Left lung (tissue), 4 donors: ENCODE measurements at regions not wholly inside any gene's neighbourhood (a gene's known extent, or its start where the extent isn't known, plus 50 kb on each side); places are given as distances from the start of the nearest gene placed in this dataset.

Source experiments
- ATAC-seq: fragments of 200-7000 bp; cut with Tn5 transposase; one replicate; pipeline ENCODE4 v1.9.1; 2020; ENCODE audit warnings: moderate library complexity
- DNase-seq, 4 donors: peaks; one replicate each; pipeline ENCODE4 v3.0.0-alpha.2; 2013 to 2020
- H3K27ac ChIP-seq, 2 donors: fragments of 200-600 bp; sonication (generic) in 1 of 2; one replicate each; pipeline versions ENCODE4 v1.5.0 to v1.8.0; 2020 to 2021
- H3K27me3 ChIP-seq, 2 donors: fragments of 200-600 bp; sonication (generic) in 1 of 2; one replicate each; pipeline versions ENCODE4 v1.5.0 to v1.8.0; 2020 to 2021
- H3K36me3 ChIP-seq, 2 donors: fragments of 200-600 bp; sonication (generic) in 1 of 2; one replicate each; pipeline versions ENCODE4 v1.5.0 to v1.8.0; 2020 to 2021
- H3K4me1 ChIP-seq, 2 donors: fragments of 200-600 bp; one replicate each; pipeline ENCODE4 v1.8.0; 2021
- H3K4me3 ChIP-seq, 2 donors: fragments of 200-600 bp; sonication (generic) in 1 of 2; one replicate each; pipeline versions ENCODE4 v1.5.0 to v1.8.0; 2020 to 2021; ENCODE audit warnings: mild to moderate bottlenecking in 1 of 2
- H3K9me3 ChIP-seq, 2 donors: fragments of 200-600 bp; sonication (generic) in 1 of 2; one replicate each; pipeline versions ENCODE4 v1.5.0 to v1.8.0; 2020 to 2021
- intact Hi-C, 2 donors: fragments of 100-400 bp; cut with DNase I; formaldehyde crosslinking; loops; one replicate each; pipeline versions ENCODE4 v1.11.2 to v1.14.2; 2022
- TF ChIP-seq, protein P1 (sequence below), 2 donors: fragments of 200-600 bp; sonication (generic) in 1 of 2; IDR thresholded peaks; one replicate each; pipeline versions ENCODE4 v1.5.0 to v1.8.0; 2021; ENCODE audit warnings: antibody characterized with exemption in 2 of 2
- donor health status: DM: no; HTN: yes; CAD: no.
- donor health status: DM: no; HTN: no; CAD: no.

DNA sequence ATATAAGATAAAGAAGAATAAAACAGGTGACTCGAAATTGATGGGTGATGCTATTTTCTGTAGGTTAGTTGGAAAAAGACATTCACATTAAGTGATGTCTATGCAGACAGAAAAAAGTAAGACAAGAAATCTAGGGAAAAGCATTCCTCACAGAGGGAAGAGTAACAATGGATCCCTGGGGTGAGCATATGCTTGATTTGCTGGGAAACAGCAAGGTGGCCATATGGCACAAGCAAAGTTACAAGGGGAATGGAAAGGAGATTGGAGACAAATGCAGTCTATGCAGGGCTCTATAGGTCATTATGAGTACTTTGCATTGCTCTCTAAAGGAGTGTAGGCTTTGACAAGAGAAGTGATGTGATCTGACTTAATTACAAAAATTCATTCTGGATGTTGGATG lies 90.9 kb upstream of the ZNF804B start:
- intact Hi-C loops: no loop called here
- Histone ChIP-seq H3K9me3 (no peaks in the 10 kb centered on the region), H3K4me1 (no peaks in the 10 kb centered on the region), H3K27me3 (no peaks in the 10 kb centered on the region), H3K4me3 (no peak overlapping the region), H3K27ac (no peak overlapping the region), H3K36me3 (no peaks in the 10 kb centered on the region)
- TF ChIP-seq, protein P1, sequence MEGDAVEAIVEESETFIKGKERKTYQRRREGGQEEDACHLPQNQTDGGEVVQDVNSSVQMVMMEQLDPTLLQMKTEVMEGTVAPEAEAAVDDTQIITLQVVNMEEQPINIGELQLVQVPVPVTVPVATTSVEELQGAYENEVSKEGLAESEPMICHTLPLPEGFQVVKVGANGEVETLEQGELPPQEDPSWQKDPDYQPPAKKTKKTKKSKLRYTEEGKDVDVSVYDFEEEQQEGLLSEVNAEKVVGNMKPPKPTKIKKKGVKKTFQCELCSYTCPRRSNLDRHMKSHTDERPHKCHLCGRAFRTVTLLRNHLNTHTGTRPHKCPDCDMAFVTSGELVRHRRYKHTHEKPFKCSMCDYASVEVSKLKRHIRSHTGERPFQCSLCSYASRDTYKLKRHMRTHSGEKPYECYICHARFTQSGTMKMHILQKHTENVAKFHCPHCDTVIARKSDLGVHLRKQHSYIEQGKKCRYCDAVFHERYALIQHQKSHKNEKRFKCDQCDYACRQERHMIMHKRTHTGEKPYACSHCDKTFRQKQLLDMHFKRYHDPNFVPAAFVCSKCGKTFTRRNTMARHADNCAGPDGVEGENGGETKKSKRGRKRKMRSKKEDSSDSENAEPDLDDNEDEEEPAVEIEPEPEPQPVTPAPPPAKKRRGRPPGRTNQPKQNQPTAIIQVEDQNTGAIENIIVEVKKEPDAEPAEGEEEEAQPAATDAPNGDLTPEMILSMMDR (IDR thresholded peaks at IDR 0.05): no peak
- no peak for DNase-seq
- ATAC-seq: no peak

DNA sequence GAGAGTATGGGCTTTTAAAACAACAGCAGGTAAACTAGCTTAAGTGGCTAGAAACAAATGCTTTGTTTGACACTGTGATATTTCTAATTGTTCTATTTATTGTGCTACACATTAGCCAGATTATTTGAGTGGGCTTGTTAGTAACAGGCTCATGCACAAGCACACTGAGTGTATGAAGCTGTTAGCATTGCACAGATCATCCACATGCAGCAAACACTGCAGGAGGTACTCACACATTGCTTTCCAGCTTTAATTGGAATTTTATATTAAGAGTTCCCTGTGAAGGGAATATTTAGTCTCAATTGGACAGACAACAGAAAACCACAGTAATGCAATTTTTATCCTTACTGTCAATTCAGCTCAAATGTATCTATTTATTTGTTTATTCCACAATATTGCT lies 92.9 kb upstream of the ZNF804B start:
- Histone ChIP-seq H3K27me3 (no peaks in the 10 kb centered on the region), H3K27ac (no peak overlapping the region), H3K36me3 (no peaks in the 10 kb centered on the region), H3K4me1 (no peaks in the 10 kb centered on the region), H3K4me3 (no peak overlapping the region), H3K9me3 (no peaks in the 10 kb centered on the region)
- intact Hi-C loops: no loop called here
- DNase-seq (no peak), ATAC-seq (no peak)
- TF ChIP-seq, protein P1 (IDR thresholded peaks at IDR 0.05): no peak

DNA sequence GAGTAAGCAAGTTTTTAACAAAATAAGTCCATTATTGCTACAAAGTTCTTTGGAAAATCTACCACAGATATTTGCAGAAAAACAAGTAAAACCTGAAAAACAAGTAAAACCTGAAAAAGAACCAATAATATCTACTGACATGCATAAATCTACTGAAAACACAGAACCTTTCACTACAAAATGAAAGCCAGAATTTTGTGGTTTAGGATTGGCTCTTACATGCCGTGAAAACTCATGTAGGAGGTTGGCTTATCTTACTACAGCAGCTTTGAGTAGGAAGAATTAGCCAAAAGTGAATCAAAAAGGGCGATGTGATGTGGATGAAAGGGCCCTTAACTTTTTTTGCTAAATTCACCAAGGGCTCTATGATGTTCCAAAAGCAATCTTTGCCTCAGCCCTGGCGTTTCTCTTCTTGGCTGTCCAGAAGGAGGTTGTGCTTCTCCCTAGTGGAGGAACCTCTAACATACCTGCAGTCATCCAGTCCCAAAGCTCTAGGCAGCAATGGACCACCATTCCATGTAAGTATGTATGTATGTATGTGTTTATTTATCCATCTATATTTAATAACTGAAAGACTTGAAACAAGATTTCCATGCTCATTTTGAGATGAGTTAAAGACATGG lies 93.5 kb upstream of the ZNF804B start:
- no peaks in the 10 kb centered on the region for H3K27me3 ChIP-seq
- DNase-seq (no peak), ATAC-seq (no peak)
- no peaks in the 10 kb centered on the region for H3K9me3 ChIP-seq
- TF ChIP-seq, protein P1 (IDR thresholded peaks at IDR 0.05): no peak
- no peaks in the 10 kb centered on the region for H3K36me3 ChIP-seq
- intact Hi-C loops: no loop called here
- no peak overlapping the region for H3K27ac ChIP-seq
- H3K4me3 ChIP-seq: no peak overlapping the region
- no peaks in the 10 kb centered on the region for H3K4me1 ChIP-seq

DNA sequence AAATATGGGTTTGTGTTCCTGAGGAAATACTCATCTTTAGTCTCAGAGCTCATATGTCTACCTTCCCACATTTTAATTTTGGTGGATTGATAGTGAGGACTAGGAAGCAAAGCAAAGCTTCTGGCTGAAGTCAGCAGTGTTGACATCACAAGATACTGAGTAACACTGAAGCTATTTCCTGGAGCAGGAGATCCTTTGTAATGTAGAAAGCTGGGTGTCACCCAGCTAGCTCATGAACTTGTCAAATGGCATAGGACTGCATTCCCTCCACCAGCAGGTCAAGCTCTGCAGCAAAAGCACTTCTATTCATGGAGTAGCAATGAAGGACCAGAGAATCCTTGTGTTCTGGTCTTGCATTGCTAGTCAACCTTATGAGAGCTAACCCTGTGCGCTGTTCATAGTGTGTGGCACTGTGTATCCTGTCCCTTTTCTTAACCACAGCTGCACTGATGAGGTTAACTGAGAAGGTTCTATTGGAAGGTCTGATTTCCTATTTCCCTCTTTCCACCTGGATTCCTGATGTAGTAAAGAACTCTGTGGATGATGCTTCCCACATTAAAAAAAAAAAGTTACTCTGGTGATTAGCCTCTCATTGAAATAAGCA lies 94.8 kb upstream of the ZNF804B start:
- H3K27me3 ChIP-seq: no peaks in the 10 kb centered on the region
- no peaks in the 10 kb centered on the region for H3K4me1 ChIP-seq
- H3K4me3 ChIP-seq: no peak overlapping the region
- DNase-seq (no peak), ATAC-seq (no peak)
- intact Hi-C loops: no loop called here
- no peak overlapping the region for H3K27ac ChIP-seq
- no peaks in the 10 kb centered on the region for H3K36me3 ChIP-seq
- H3K9me3 ChIP-seq: no peaks in the 10 kb centered on the region
- TF ChIP-seq, protein P1 (IDR thresholded peaks at IDR 0.05): no peak

DNA sequence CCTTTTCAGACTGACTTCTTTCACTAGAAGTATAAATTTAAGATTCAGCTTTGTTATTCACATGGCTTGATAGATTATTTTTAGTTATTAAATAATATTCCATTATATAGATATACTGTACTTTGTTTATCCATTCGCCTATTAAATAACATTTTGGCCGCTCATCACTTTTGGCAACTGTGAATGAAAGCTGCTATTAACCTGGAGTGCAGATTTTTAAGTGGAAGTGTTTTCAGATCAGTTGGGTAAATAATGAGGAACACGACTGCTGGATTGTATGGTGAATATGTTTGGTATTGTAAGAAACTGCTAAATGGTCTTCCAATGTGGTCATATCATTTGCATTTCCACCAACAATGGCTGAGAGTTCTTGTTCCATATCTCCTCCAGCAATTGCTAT lies 97.6 kb upstream of the ZNF804B start:
- DNase-seq (no peak), ATAC-seq (no peak)
- intact Hi-C loops: no loop called here
- Histone ChIP-seq H3K4me3 (no peak overlapping the region), H3K4me1 (no peaks in the 10 kb centered on the region), H3K36me3 (no peaks in the 10 kb centered on the region), H3K27me3 (no peaks in the 10 kb centered on the region), H3K27ac (no peak overlapping the region), H3K9me3 (no peaks in the 10 kb centered on the region)
- TF ChIP-seq, protein P1 (IDR thresholded peaks at IDR 0.05): no peak
